ENCODE measurements at regions not wholly inside any gene's neighbourhood (a gene's known extent, or its start where the extent isn't known, plus 50 kb on each side); places are given as distances from the start of the nearest gene placed in this dataset.
"Not testable (repeated sequence)": the region's sequence is repeated elsewhere in the genome, so short reads cannot be mapped to it uniquely, and the experiment has no call there.

- no peak for DNase-seq
Observed at GRCh38 chr2:35255826-35256225, 1099.8 kb upstream of the CRIM1 start.

GRCh38 chr2:35251156-35251555, 1104.4 kb upstream of the CRIM1 start:
- DNase-seq = no peak

GRCh38 chr2:35246702-35247101, 1108.9 kb upstream of the CRIM1 start:
- no peak for DNase-seq

GRCh38 chr2:35228584-35228983, 1127.0 kb upstream of the CRIM1 start:
- no peak for DNase-seq

- no peak for DNase-seq
Observed at GRCh38 chr2:35220461-35220860, 1135.1 kb upstream of the CRIM1 start.

GRCh38 chr2:35204881-35205280, 1150.7 kb upstream of the CRIM1 start:
- no peak for DNase-seq

- no peak for DNase-seq
Observed at GRCh38 chr2:35204323-35204722, 1151.3 kb upstream of the CRIM1 start.

GRCh38 chr2:35199298-35199697, 1156.3 kb upstream of the CRIM1 start:
- DNase-seq = no peak

- DNase-seq = no peak
Observed at GRCh38 chr2:35185861-35186412, 1169.6 kb upstream of the CRIM1 start.

- DNase-seq = no peak
Observed at GRCh38 chr2:35184471-35184870, 1171.1 kb upstream of the CRIM1 start.

GRCh38 chr2:35176726-35177125, 1178.9 kb upstream of the CRIM1 start:
- DNase-seq = not testable (repeated sequence)

- no peak for DNase-seq
Observed at GRCh38 chr2:35174845-35175244, 1180.7 kb upstream of the CRIM1 start.

GRCh38 chr2:35172687-35173086, 1182.9 kb upstream of the CRIM1 start:
- DNase-seq = no peak

GRCh38 chr2:35168351-35168750, 1187.2 kb upstream of the CRIM1 start:
- DNase-seq = no peak

- no peak for DNase-seq
Observed at GRCh38 chr2:35163948-35164347, 1191.6 kb upstream of the CRIM1 start.

- no peak for DNase-seq
Observed at GRCh38 chr2:35160871-35161270, 1194.7 kb upstream of the CRIM1 start.

- no peak for DNase-seq
Observed at GRCh38 chr2:35125871-35126270, 1229.7 kb upstream of the CRIM1 start.

- no peak for DNase-seq
Observed at GRCh38 chr2:35125278-35125677, 1230.3 kb upstream of the CRIM1 start.

- DNase-seq = no peak
Observed at GRCh38 chr2:35116151-35116550, 1239.4 kb upstream of the CRIM1 start.

GRCh38 chr2:35114765-35115164, 1240.8 kb upstream of the CRIM1 start:
- no peak for DNase-seq

- DNase-seq = not testable (repeated sequence)
Observed at GRCh38 chr2:35112367-35112766, 1243.2 kb upstream of the CRIM1 start.

- DNase-seq = no peak
Observed at GRCh38 chr2:35104309-35104708, 1251.3 kb upstream of the CRIM1 start.

- DNase-seq = no peak
Observed at GRCh38 chr2:35099342-35099741, 1256.2 kb upstream of the CRIM1 start.

- DNase-seq = no peak
Observed at GRCh38 chr2:35082072-35082471, 1273.5 kb upstream of the CRIM1 start.

- no peak for DNase-seq
Observed at GRCh38 chr2:35081622-35082015, 1274.0 kb upstream of the CRIM1 start.

Measured in NCI-H1930 (cell line).